NB4 (cell line): ENCODE measurements at regions not wholly inside any gene's neighbourhood (a gene's known extent, or its start where the extent isn't known, plus 50 kb on each side); places are given as distances from the start of the nearest gene placed in this dataset.

Experiments
- DNase-seq: peaks from one replicate; pipeline ENCODE4 v3.0.0; 2010; ENCODE audit warnings: low read depth
- H3K4me3 ChIP-seq: one replicate; pipeline ENCODE4 v1.5.1; 2011; ENCODE audit warnings: mild to moderate bottlenecking, low read depth, low read length, moderate library complexity
- CTCF ChIP-seq: IDR thresholded peaks from one replicate; pipeline ENCODE4 v1.5.1; 2012; ENCODE audit warnings: low read depth, low read length
- MYC ChIP-seq: IDR thresholded peaks from 2 replicates; pipeline ENCODE4 v1.6.1; 2011; ENCODE audit warnings: low read depth, low read length
- POLR2A ChIP-seq: IDR thresholded peaks from 2 replicates; pipeline ENCODE4 v1.6.1; 2011; ENCODE audit warnings: mild to moderate bottlenecking; ENCODE audit not compliant: insufficient read length; ENCODE audit errors: extremely low read depth
- TF ChIP-seq, protein P1 (sequence below): IDR thresholded peaks from 2 replicates; pipeline ENCODE4 v1.6.1; 2011; ENCODE audit warnings: low read depth, low read length

DNA sequence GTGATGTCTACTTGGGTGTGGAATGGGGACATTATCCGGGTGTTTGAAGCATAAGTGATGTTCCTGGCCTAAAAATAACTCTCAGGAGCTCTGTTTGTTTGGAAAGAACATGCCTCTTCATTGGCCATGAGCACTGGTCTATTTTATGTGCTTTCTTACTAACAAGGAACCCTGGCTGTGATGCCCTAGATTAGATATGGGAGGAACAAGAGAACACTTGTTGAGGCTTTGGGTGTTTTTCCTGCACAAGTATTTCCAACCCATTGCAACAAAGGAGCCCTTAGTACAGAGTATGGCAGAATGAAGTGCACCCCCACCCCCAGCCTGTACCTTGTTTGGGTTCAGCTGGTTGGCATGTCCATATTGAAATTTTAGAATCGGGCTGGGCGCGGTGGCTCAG is 95.9 kb downstream of the SLC4A3 start:
- TF ChIP-seq MYC (no peak), POLR2A (no peak), CTCF (no peak)
- no peak for DNase-seq
- H3K4me3 ChIP-seq, result no peak overlapping the region

GRCh38 chr2:219724628-219725027 is 97.2 kb downstream of the SLC4A3 start:
- TF ChIP-seq MYC (0 out of 2 replicates have a peak, but pooled peaks have one; percentile 11), CTCF (no peak)
- TF ChIP-seq, protein P1, sequence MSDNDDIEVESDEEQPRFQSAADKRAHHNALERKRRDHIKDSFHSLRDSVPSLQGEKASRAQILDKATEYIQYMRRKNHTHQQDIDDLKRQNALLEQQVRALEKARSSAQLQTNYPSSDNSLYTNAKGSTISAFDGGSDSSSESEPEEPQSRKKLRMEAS, result peak; percentile 72
- peak; percentile 54 for DNase-seq
- no peak overlapping the region for H3K4me3 ChIP-seq

DNA sequence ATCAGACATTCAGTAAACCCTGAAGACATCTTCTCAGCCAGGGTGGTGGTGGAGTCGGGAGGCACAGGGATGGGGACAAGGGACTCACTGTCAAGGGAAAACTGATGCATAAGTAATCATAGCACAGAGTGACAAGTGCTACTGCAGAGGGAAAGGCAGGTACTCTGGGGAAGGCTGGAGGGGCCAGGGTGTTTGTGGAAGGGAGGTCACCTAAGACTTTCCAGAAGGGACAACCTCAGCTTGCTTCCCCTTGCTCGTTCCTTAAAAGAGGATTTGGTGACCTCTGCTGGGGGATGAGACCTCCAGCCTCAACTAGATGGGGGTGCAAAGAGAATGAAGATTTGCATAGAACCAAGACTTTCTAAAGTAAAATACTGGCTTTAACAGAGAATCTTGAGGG is 99.5 kb downstream of the SLC4A3 start:
- no peak overlapping the region for H3K4me3 ChIP-seq
- TF ChIP-seq CTCF, result peak; percentile 15
- TF ChIP-seq, protein P1, result no peak
- no peak for TF ChIP-seq POLR2A
- DNase-seq, result peak; percentile 32

- H3K4me3 ChIP-seq, result no peak overlapping the region
- DNase-seq, result peak; percentile 49
- no peak for TF ChIP-seq MYC
- no peak for TF ChIP-seq CTCF
- TF ChIP-seq POLR2A, result no peak
- TF ChIP-seq, protein P1, result no peak
These were observed 100.5 kb downstream of the SLC4A3 start for GRCh38 chr2:219727771-219728429.

DNA sequence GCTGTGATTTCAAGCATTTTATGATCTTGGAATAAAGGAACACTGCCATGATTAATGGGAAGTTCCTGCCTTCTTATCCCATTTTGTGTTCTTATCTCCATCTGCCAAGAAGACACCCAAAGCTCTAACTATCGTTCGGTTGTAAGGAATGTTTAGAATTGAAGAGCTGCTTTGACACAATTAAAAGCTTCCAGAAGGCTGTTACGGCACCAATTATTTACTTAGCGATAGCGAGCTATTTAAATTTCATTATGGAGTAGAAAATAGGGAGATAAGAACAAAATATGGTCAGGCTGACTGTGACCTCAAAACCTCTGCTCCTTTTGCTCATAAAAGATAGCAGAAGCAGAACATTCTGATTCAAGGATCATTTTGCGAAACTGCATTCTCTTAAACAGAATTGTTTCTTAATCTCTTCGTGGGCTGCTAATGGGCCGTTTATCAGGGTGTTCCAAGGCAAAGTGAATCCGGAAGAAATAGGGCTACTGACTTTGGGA is 101.6 kb downstream of the SLC4A3 start:
- no peak overlapping the region for H3K4me3 ChIP-seq
- DNase-seq, result peak; percentile 51
- TF ChIP-seq MYC (no peak), CTCF (no peak), POLR2A (no peak)
- TF ChIP-seq, protein P1, result no peak

DNA sequence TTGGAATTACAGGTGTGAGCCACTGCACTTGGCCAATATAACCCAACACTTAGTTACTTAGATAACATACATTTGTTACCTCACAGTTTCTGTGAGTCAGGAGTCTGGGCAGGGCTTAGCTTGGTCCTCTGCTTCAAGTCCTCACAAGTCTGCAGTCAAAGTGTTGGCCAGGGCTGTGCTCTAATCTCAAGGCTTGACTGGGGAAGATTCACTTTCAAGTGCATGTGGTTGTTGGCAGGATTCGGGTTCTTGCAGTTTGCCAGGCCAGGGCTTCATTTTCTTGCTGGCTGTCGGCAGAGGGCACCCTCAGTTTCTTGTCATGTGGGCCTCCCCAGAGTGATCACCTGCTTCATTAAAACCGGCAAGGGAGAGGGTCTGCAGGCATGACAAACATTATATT is 103.7 kb downstream of the SLC4A3 start:
- H3K4me3 ChIP-seq, result no peak overlapping the region
- TF ChIP-seq POLR2A (no peak), CTCF (no peak), MYC (no peak)
- TF ChIP-seq, protein P1, result no peak
- DNase-seq, result no peak
